GM23338 (cell line): ENCODE measurements at regions not wholly inside any gene's neighbourhood (a gene's known extent, or its start where the extent isn't known, plus 50 kb on each side); places are given as distances from the start of the nearest gene placed in this dataset.
A peak's percentile ranks its signal among the peaks of the same experiment; 100 is the strongest.

Experiments used
- ATAC-seq: fragments of 200-7000 bp; cut with Tn5 transposase; 3 replicates; pipeline ENCODE4 v1.9.1; 2020
- DNase-seq: peaks from one replicate; pipeline ENCODE4 v3.0.0-alpha.2; 2015; ENCODE audit warnings: low spot score
- H2AFZ ChIP-seq: fragments of 200-600 bp; sonication (generic); 2 replicates; pipeline ENCODE4 v1.8.0; 2016; ENCODE audit warnings: antibody characterized with exemption, mild to moderate bottlenecking, moderate library complexity
- H3F3A ChIP-seq: fragments of 200-600 bp; sonication (generic); replicated peaks from 2 replicates; pipeline ENCODE4 v1.8.0; 2017; ENCODE audit warnings: antibody characterized with exemption, mixed run types, low read depth
- H3K27ac ChIP-seq: fragments of 200-600 bp; sonication (generic); 2 replicates; pipeline ENCODE4 v1.6.1; 2016; ENCODE audit warnings: low read depth
- H3K27me3 ChIP-seq: fragments of 200-600 bp; sonication (generic); 2 replicates; pipeline ENCODE4 v1.8.0; 2016; ENCODE audit warnings: mild to moderate bottlenecking, mixed run types, moderate library complexity; ENCODE audit not compliant: insufficient read depth
- H3K36me3 ChIP-seq: fragments of 200-600 bp; sonication (generic); 2 replicates; pipeline ENCODE4 v1.8.0; 2016; ENCODE audit warnings: mild to moderate bottlenecking; ENCODE audit not compliant: insufficient read depth
- H3K4me1 ChIP-seq: fragments of 200-600 bp; sonication (generic); 2 replicates; pipeline ENCODE4 v1.8.0; 2016; ENCODE audit warnings: mild to moderate bottlenecking, moderate library complexity; ENCODE audit not compliant: insufficient read depth
- H3K4me2 ChIP-seq: fragments of 200-600 bp; sonication (generic); 2 replicates; pipeline ENCODE4 v1.7.1; 2017; ENCODE audit warnings: mixed run types
- H3K4me3 ChIP-seq: fragments of 200-600 bp; sonication (generic); 2 replicates; pipeline ENCODE4 v1.6.1; 2016; ENCODE audit warnings: mixed run types
- H3K79me2 ChIP-seq: fragments of 200-600 bp; sonication (generic); replicated peaks from 2 replicates; pipeline ENCODE4 v1.8.0; 2017; ENCODE audit warnings: mild to moderate bottlenecking; ENCODE audit not compliant: insufficient read depth
- H3K9me2 ChIP-seq: fragments of 200-600 bp; sonication (generic); 2 replicates; pipeline ENCODE4 v1.8.0; 2017; ENCODE audit not compliant: insufficient read depth
- H4K20me1 ChIP-seq: fragments of 200-600 bp; sonication (generic); replicated peaks from 2 replicates; pipeline ENCODE4 v1.8.0; 2017; ENCODE audit warnings: mild to moderate bottlenecking; ENCODE audit not compliant: insufficient read depth
- H3K27ac Mint-ChIP-seq: 2 replicates; pipeline ENCODE4 v1.8.0; 2020; ENCODE audit warnings: inconsistent platforms, mild to moderate bottlenecking, moderate library complexity, mixed read lengths
- H3K27me3 Mint-ChIP-seq: 3 replicates; pipeline ENCODE4 v1.8.0; 2022; ENCODE audit warnings: low read depth, mild to moderate bottlenecking, moderate library complexity, mixed read lengths, inconsistent platforms; ENCODE audit not compliant: insufficient read depth, poor library complexity
- H3K36me3 Mint-ChIP-seq: 3 replicates; pipeline ENCODE4 v1.8.0; 2021; ENCODE audit warnings: low read depth, mild to moderate bottlenecking, inconsistent platforms, moderate library complexity, mixed read lengths
- H3K4me1 Mint-ChIP-seq: 3 replicates; pipeline ENCODE4 v1.8.0; 2020; ENCODE audit warnings: mild to moderate bottlenecking, inconsistent platforms, mixed read lengths
- H3K4me3 Mint-ChIP-seq: 3 replicates; pipeline ENCODE4 v1.8.0; 2021; ENCODE audit warnings: moderate library complexity, mild to moderate bottlenecking, inconsistent platforms, mixed read lengths
- H3K9me3 Mint-ChIP-seq: 3 replicates; pipeline ENCODE4 v1.8.0; 2020; ENCODE audit warnings: moderate library complexity, mild to moderate bottlenecking, inconsistent platforms, mixed read lengths
- ETS1 ChIP-seq: IDR thresholded peaks from 2 replicates; pipeline ENCODE4 v1.6.1; 2016; ENCODE audit warnings: antibody characterized with exemption
- EZH2 ChIP-seq: fragments of 200-600 bp; sonication (generic); IDR thresholded peaks from one replicate; pipeline ENCODE4 v1.8.0; 2017; ENCODE audit warnings: antibody characterized with exemption, mild to moderate bottlenecking, low read depth; ENCODE audit not compliant: unreplicated experiment
- EZH2phosphoT487 ChIP-seq: fragments of 200-600 bp; sonication (generic); IDR thresholded peaks from one replicate; pipeline ENCODE4 v1.8.1; 2018; ENCODE audit warnings: antibody characterized with exemption; ENCODE audit not compliant: unreplicated experiment
- JUNB ChIP-seq: IDR thresholded peaks from one replicate; pipeline ENCODE4 v1.6.1; 2016; ENCODE audit warnings: antibody characterized with exemption; ENCODE audit not compliant: unreplicated experiment
- NANOG ChIP-seq: IDR thresholded peaks from 2 replicates; pipeline ENCODE4 v1.6.1; 2016; ENCODE audit warnings: antibody characterized with exemption, borderline replicate concordance
- POLR2AphosphoS5 ChIP-seq: IDR thresholded peaks from 2 replicates; pipeline ENCODE4 v1.6.1; 2016; ENCODE audit warnings: antibody characterized with exemption, low read depth
- REST ChIP-seq: IDR thresholded peaks from one replicate; pipeline ENCODE4 v1.6.1; 2018; ENCODE audit warnings: antibody characterized with exemption; ENCODE audit not compliant: unreplicated experiment
- STAT1 ChIP-seq: IDR thresholded peaks from one replicate; pipeline ENCODE4 v1.6.1; 2016; ENCODE audit warnings: antibody characterized with exemption; ENCODE audit not compliant: unreplicated experiment
- ZNF331 ChIP-seq: fragments of 250-450 bp; sonication (Bioruptor Pico); IDR thresholded peaks from 2 replicates; pipeline ENCODE4 v1.5.0; 2020; ENCODE audit warnings: low read depth, mild to moderate bottlenecking, moderate library complexity
- ZNF462 ChIP-seq: fragments of 250-450 bp; sonication (Bioruptor Pico); IDR thresholded peaks from 2 replicates; pipeline ENCODE4 v1.5.0; 2020; ENCODE audit warnings: mild to moderate bottlenecking, moderate library complexity

- H4K20me1 ChIP-seq: no peaks in the 10 kb centered on the region
- H3K79me2 ChIP-seq: no peaks in the 10 kb centered on the region
- no peaks in the 10 kb centered on the region for H3K36me3 Mint-ChIP-seq
- no peak overlapping the region for H3K4me3 Mint-ChIP-seq
- ATAC-seq: no peak; the same call in 2 of the 3 replicates
- no peaks in the 10 kb centered on the region for H3K36me3 ChIP-seq
- no peaks in the 10 kb centered on the region for H3K9me3 Mint-ChIP-seq
- no peak overlapping the region for H3K4me3 ChIP-seq
- H3F3A ChIP-seq: no peaks in the 10 kb centered on the region
- no peak for DNase-seq
- H3K4me1 ChIP-seq: peaks cover 11% of the 10 kb centered on the region; the same call in 1 of the 2 replicates
- H3K9me2 ChIP-seq: no peaks in the 10 kb centered on the region
- H3K4me2 ChIP-seq: 0 out of 2 replicates have a peak overlapping the region, but pooled peaks have one; percentile 20
- H3K27ac ChIP-seq: no peak overlapping the region
- no peak overlapping the region for H2AFZ ChIP-seq
- H3K27ac Mint-ChIP-seq: no peak overlapping the region
- peaks cover 7% of the 10 kb centered on the region; the same call in 2 of the 3 replicates for H3K4me1 Mint-ChIP-seq
- TF ChIP-seq REST (no peak), ZNF331 (CRISPR knock-in tag) (no peak), NANOG (peak; percentile 42; the same call in 1 of the 2 replicates), ETS1 (no peak)
- H3K27me3 ChIP-seq: no peaks in the 10 kb centered on the region
- peaks cover 2% of the 10 kb centered on the region for H3K27me3 Mint-ChIP-seq
Measured at GRCh38 chr13:73293913-73294523, 235.2 kb downstream of the KLF5 start.

GRCh38 chr13:73292127-73292526 lies 233.3 kb downstream of the KLF5 start:
- no peak overlapping the region for H3K27ac Mint-ChIP-seq
- TF ChIP-seq EZH2 (no peak), ZNF331 (CRISPR knock-in tag) (no peak), STAT1 (no peak), JUNB (no peak), POLR2AphosphoS5 (no peak), EZH2phosphoT487 (no peak), ZNF462 (CRISPR knock-in tag) (no peak)
- H3K9me3 Mint-ChIP-seq: no peaks in the 10 kb centered on the region
- no peak for ATAC-seq
- peaks cover 11% of the 10 kb centered on the region; the same call in 1 of the 2 replicates for H3K4me1 ChIP-seq
- no peaks in the 10 kb centered on the region for H3F3A ChIP-seq
- peaks cover 2% of the 10 kb centered on the region for H3K27me3 Mint-ChIP-seq
- no peaks in the 10 kb centered on the region for H3K27me3 ChIP-seq
- no peak overlapping the region for H3K4me3 Mint-ChIP-seq
- H3K27ac ChIP-seq: no peak overlapping the region
- H3K79me2 ChIP-seq: no peaks in the 10 kb centered on the region
- DNase-seq: no peak
- no peaks in the 10 kb centered on the region for H3K36me3 ChIP-seq
- no peaks in the 10 kb centered on the region for H3K36me3 Mint-ChIP-seq
- H3K4me3 ChIP-seq: no peak overlapping the region
- no peak overlapping the region for H3K4me2 ChIP-seq
- H4K20me1 ChIP-seq: no peaks in the 10 kb centered on the region
- no peak overlapping the region for H2AFZ ChIP-seq
- H3K9me2 ChIP-seq: no peaks in the 10 kb centered on the region
- H3K4me1 Mint-ChIP-seq: peaks cover 7% of the 10 kb centered on the region; the same call in 2 of the 3 replicates
